ENCODE measurements at regions not wholly inside any gene's neighbourhood (a gene's known extent, or its start where the extent isn't known, plus 50 kb on each side); places are given as distances from the start of the nearest gene placed in this dataset.

- intact Hi-C loops (cut with DNase I) = no loop called here
- no peak overlapping the region for H3K4me3 ChIP-seq (replicated peaks in 1 of 3)
- TF ChIP-seq, protein P1, sequence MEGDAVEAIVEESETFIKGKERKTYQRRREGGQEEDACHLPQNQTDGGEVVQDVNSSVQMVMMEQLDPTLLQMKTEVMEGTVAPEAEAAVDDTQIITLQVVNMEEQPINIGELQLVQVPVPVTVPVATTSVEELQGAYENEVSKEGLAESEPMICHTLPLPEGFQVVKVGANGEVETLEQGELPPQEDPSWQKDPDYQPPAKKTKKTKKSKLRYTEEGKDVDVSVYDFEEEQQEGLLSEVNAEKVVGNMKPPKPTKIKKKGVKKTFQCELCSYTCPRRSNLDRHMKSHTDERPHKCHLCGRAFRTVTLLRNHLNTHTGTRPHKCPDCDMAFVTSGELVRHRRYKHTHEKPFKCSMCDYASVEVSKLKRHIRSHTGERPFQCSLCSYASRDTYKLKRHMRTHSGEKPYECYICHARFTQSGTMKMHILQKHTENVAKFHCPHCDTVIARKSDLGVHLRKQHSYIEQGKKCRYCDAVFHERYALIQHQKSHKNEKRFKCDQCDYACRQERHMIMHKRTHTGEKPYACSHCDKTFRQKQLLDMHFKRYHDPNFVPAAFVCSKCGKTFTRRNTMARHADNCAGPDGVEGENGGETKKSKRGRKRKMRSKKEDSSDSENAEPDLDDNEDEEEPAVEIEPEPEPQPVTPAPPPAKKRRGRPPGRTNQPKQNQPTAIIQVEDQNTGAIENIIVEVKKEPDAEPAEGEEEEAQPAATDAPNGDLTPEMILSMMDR (IDR thresholded peaks at IDR 0.05) = no peak
- H3K27me3 ChIP-seq = no peaks in the 10 kb centered on the region
- H3K27ac ChIP-seq = no peak overlapping the region
- 89 to 100% methylated on average over 5 to 6 of the region's 9 CpGs for WGBS, 2 donors
- no peak for DNase-seq
- H3K36me3 ChIP-seq = no peaks in the 10 kb centered on the region
- peaks cover 0 to 12% of the 10 kb centered on the region in 2 donors for H3K4me1 ChIP-seq
- no peaks in the 10 kb centered on the region for H3K9me3 ChIP-seq
Observed at GRCh38 chr14:83607682-83608081, 1922.3 kb upstream of the FLRT2 start.

DNA sequence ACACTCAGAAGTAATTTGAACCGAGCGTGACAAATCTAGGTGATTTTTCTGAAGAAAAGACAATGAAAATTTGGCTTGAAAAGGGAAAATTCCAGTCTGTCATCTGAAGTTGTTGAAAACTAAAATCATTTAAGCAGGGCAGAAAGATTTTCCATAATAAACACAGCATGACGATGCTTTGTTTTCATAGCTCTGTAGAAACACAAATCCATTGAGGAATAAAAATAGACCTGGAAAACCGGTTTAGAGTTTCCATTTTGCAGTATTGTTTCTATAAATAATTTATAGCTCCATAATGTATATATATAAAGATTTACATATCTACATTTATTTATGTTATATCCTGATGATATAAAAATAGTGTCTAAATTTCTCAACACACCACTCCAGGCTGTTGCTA lies 1918.5 kb upstream of the FLRT2 start:
- Histone ChIP-seq H3K4me1 (peaks cover 0 to 12% of the 10 kb centered on the region in 2 donors), H3K27ac (no peak overlapping the region), H3K36me3 (no peaks in the 10 kb centered on the region), H3K27me3 (no peaks in the 10 kb centered on the region), H3K9me3 (no peaks in the 10 kb centered on the region), H3K4me3 (replicated peaks in 1 of 3) (no peak overlapping the region)
- TF ChIP-seq POLR2A (IDR thresholded peaks at IDR 0.05) = no peak
- TF ChIP-seq, protein P1 (IDR thresholded peaks at IDR 0.05) = no peak
- intact Hi-C loops (cut with DNase I) = no loop called here
- no peak for DNase-seq
- 36 to 45% methylated on average over 4 of the region's 4 CpGs for WGBS, 2 donors

GRCh38 chr14:83611906-83612390 lies 1918.0 kb upstream of the FLRT2 start:
- Histone ChIP-seq H3K4me3 (replicated peaks in 1 of 3) (no peak overlapping the region), H3K36me3 (no peaks in the 10 kb centered on the region), H3K27ac (no peak overlapping the region), H3K27me3 (no peaks in the 10 kb centered on the region), H3K4me1 (peaks cover 0 to 12% of the 10 kb centered on the region in 2 donors), H3K9me3 (no peaks in the 10 kb centered on the region)
- intact Hi-C loops (cut with DNase I) = no loop called here
- TF ChIP-seq POLR2A (IDR thresholded peaks at IDR 0.05) = no peak
- TF ChIP-seq, protein P1 (IDR thresholded peaks at IDR 0.05) = no peak
- no peak for DNase-seq

DNA sequence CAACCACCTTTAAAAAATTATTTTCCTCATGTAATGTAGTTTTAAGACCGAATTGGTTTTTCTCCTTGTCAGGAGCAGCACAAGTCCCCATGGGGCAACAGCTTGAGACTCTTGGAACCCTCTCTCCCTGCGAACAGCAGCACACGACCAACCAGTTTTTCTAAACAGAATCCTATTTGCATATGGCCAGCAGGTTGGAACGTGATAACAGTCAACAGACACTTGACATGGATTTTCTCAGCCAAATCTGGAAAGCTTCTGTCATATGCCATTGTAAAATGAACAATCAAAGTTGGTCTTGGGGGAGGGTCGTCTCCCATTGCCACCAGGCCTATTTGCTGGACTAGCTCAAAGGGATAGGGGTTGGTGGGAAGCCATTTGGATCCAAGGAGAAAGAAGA lies 1915.0 kb upstream of the FLRT2 start:
- H3K27me3 ChIP-seq = no peaks in the 10 kb centered on the region

DNA sequence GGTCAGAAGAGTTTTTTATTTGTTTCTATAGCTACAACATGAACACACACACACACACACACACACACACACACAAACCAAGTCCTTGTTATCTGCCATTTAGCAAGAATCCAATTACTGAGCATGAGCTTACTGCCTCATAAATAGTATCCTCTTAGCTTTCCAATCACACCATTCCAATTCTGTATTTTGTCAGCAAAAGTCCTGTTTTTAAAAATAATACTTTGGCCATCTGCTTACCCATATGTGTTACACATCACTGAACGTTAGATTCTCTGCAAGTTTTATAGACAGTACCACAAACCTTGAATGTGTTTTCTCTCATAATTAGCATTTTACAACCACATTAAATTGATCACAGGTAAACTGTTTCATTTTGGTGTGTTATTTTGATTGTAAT lies 1905.4 kb upstream of the FLRT2 start:
- intact Hi-C loops (cut with DNase I) = no loop called here
- Histone ChIP-seq H3K27me3 (no peaks in the 10 kb centered on the region), H3K4me1 (no peaks in the 10 kb centered on the region), H3K36me3 (no peaks in the 10 kb centered on the region), H3K9me3 (no peaks in the 10 kb centered on the region), H3K4me3 (replicated peaks in 1 of 3) (no peak overlapping the region), H3K27ac (no peak overlapping the region)
- 47 to 58% methylated on average over 1 of the region's 1 CpG for WGBS, 2 donors
- TF ChIP-seq POLR2A (IDR thresholded peaks at IDR 0.05) = no peak
- TF ChIP-seq, protein P1 (IDR thresholded peaks at IDR 0.05) = no peak
- DNase-seq = no peak

More for the DNA sequence above, 1915.0 kb upstream of the FLRT2 start:
- 33 to 50% methylated on average over 5 of the region's 5 CpGs for WGBS, 2 donors
- H3K4me1 ChIP-seq = peaks cover 0 to 12% of the 10 kb centered on the region in 2 donors
- H3K4me3 ChIP-seq (replicated peaks in 1 of 3) = no peak overlapping the region
- no peaks in the 10 kb centered on the region for H3K36me3 ChIP-seq
- no peaks in the 10 kb centered on the region for H3K9me3 ChIP-seq
- intact Hi-C loops (cut with DNase I) = no loop called here
- DNase-seq = no peak
- TF ChIP-seq, protein P1 (IDR thresholded peaks at IDR 0.05) = no peak
- no peak for TF ChIP-seq POLR2A (IDR thresholded peaks at IDR 0.05)
- H3K27ac ChIP-seq = no peak overlapping the region
